ENCODE measurements at regions not wholly inside any gene's neighbourhood (a gene's known extent, or its start where the extent isn't known, plus 50 kb on each side); places are given as distances from the start of the nearest gene placed in this dataset.
"Not testable (repeated sequence)": the region's sequence is repeated elsewhere in the genome, so short reads cannot be mapped to it uniquely, and the experiment has no call there.

GRCh38 chr20:53774461-53775203 lies 181.0 kb upstream of the ZNF217 start:
- no peak overlapping the region for H3K27ac ChIP-seq
- no peaks in the 10 kb centered on the region for H3K36me3 ChIP-seq
- H3K27me3 ChIP-seq (ENCODE audit: insufficient read depth, low read depth, severe bottlenecking) = no peaks in the 10 kb centered on the region
- TF ChIP-seq CTCF (IDR thresholded peaks at IDR 0.05; ENCODE audit: low read depth, low read length) = no peak
- no peak for DNase-seq
- no peaks in the 10 kb centered on the region for H3K9me3 ChIP-seq (ENCODE audit: severe bottlenecking)
- no peak overlapping the region for H3K4me3 ChIP-seq (ENCODE audit: low read depth, low read length)

GRCh38 chr20:53773792-53774401 lies 180.3 kb upstream of the ZNF217 start:
- DNase-seq = no peak
- H3K4me3 ChIP-seq (ENCODE audit: low read depth, low read length) = no peak overlapping the region
- no peaks in the 10 kb centered on the region for H3K9me3 ChIP-seq (ENCODE audit: severe bottlenecking)
- no peaks in the 10 kb centered on the region for H3K27me3 ChIP-seq (ENCODE audit: insufficient read depth, low read depth, severe bottlenecking)
- H3K36me3 ChIP-seq = no peaks in the 10 kb centered on the region
- no peak overlapping the region for H3K27ac ChIP-seq
- no peak for TF ChIP-seq CTCF (IDR thresholded peaks at IDR 0.05; ENCODE audit: low read depth, low read length)

- H3K36me3 ChIP-seq; H3K27ac ChIP-seq; H3K27me3 ChIP-seq (ENCODE audit: insufficient read depth, low read depth, severe bottlenecking); H3K9me3 ChIP-seq (ENCODE audit: severe bottlenecking); H3K4me3 ChIP-seq (ENCODE audit: low read depth, low read length); DNase-seq: not testable (repeated sequence)
Observed at GRCh38 chr20:53773066-53773791, 179.6 kb upstream of the ZNF217 start.

GRCh38 chr20:53769041-53769440 lies 175.4 kb upstream of the ZNF217 start:
- Histone ChIP-seq H3K4me3 (ENCODE audit: low read depth, low read length) (no peak overlapping the region), H3K36me3 (no peaks in the 10 kb centered on the region), H3K27me3 (ENCODE audit: insufficient read depth, low read depth, severe bottlenecking) (no peaks in the 10 kb centered on the region), H3K9me3 (ENCODE audit: severe bottlenecking) (no peaks in the 10 kb centered on the region), H3K27ac (no peak overlapping the region)
- DNase-seq = no peak
- TF ChIP-seq CTCF (IDR thresholded peaks at IDR 0.05; ENCODE audit: low read depth, low read length) = no peak

- H3K27me3 ChIP-seq (ENCODE audit: insufficient read depth, low read depth, severe bottlenecking) = no peaks in the 10 kb centered on the region
- H3K4me3 ChIP-seq (ENCODE audit: low read depth, low read length) = no peak overlapping the region
- no peak for DNase-seq
- no peaks in the 10 kb centered on the region for H3K9me3 ChIP-seq (ENCODE audit: severe bottlenecking)
- no peaks in the 10 kb centered on the region for H3K36me3 ChIP-seq
- no peak overlapping the region for H3K27ac ChIP-seq
- no peak for TF ChIP-seq CTCF (IDR thresholded peaks at IDR 0.05; ENCODE audit: low read depth, low read length)
Observed at GRCh38 chr20:53768329-53768728, 174.7 kb upstream of the ZNF217 start.

GRCh38 chr20:53767206-53767930 lies 173.7 kb upstream of the ZNF217 start:
- Histone ChIP-seq H3K4me3 (ENCODE audit: low read depth, low read length) (no peak overlapping the region), H3K27ac (no peak overlapping the region), H3K9me3 (ENCODE audit: severe bottlenecking) (no peaks in the 10 kb centered on the region), H3K27me3 (ENCODE audit: insufficient read depth, low read depth, severe bottlenecking) (no peaks in the 10 kb centered on the region), H3K36me3 (no peaks in the 10 kb centered on the region)
- no peak for TF ChIP-seq CTCF (IDR thresholded peaks at IDR 0.05; ENCODE audit: low read depth, low read length)
- no peak for DNase-seq
